ENCODE measurements at regions not wholly inside any gene's neighbourhood (a gene's known extent, or its start where the extent isn't known, plus 50 kb on each side); places are given as distances from the start of the nearest gene placed in this dataset.

DNA sequence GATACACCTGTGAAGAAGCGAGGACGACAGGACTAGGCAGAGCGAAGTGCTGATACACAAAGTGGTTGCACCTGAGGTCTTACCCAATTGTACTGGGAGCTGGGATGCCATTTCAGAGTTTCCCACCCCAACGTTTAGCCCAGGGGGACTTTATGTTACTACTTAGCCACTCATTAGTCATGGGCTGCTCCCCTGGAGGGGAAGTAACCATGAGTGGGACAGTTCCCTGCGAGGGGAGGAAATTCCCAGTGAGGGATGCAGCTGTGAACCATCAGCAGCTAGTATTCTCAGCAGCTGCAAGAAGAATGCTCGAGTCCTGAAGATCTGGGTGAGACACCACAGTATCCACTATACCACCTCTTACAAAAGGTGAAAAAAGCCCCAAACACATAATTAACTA is 93.7 kb upstream of the ACTBL2 start:
- no peak for DNase-seq
- TF ChIP-seq, protein P1, sequence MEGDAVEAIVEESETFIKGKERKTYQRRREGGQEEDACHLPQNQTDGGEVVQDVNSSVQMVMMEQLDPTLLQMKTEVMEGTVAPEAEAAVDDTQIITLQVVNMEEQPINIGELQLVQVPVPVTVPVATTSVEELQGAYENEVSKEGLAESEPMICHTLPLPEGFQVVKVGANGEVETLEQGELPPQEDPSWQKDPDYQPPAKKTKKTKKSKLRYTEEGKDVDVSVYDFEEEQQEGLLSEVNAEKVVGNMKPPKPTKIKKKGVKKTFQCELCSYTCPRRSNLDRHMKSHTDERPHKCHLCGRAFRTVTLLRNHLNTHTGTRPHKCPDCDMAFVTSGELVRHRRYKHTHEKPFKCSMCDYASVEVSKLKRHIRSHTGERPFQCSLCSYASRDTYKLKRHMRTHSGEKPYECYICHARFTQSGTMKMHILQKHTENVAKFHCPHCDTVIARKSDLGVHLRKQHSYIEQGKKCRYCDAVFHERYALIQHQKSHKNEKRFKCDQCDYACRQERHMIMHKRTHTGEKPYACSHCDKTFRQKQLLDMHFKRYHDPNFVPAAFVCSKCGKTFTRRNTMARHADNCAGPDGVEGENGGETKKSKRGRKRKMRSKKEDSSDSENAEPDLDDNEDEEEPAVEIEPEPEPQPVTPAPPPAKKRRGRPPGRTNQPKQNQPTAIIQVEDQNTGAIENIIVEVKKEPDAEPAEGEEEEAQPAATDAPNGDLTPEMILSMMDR (IDR thresholded peaks at IDR 0.05), result no peak
- no peak for TF ChIP-seq POLR2A (IDR thresholded peaks at IDR 0.05)
- Histone ChIP-seq H3K27ac (no peak overlapping the region), H3K4me1 (no peaks in the 10 kb centered on the region), H3K4me3 (no peak overlapping the region), H3K27me3 (no peaks in the 10 kb centered on the region), H3K9me3 (no peaks in the 10 kb centered on the region), H3K36me3 (replicated peaks in 1 of 2; ENCODE audit: insufficient read depth in 1 of 2, low read depth in 2 of 2) (no peaks in the 10 kb centered on the region)
- no peak for ATAC-seq
- 76 to 77% methylated on average over 6 of the region's 6 CpGs for WGBS, 2 donors
- intact Hi-C loops (cut with DNase I), result no loop called here

DNA sequence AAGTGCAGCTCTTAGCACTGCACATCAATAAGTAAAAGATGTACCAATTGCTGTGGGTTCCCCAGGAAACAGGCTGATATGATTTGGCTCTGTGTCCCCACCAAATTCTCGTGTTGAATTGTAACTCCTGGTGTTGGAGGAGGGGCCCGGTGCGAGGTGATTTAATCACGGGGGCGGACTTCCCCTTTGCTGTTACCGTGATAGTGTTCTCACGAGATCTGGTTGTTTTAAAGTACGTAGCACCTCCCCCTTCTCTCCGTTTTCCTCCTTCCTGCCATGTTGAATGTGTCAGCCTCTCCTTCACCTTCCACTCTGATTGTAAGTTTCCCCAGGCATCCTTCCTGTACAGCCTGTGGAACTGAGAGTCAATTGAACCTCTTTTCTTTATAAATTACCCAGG is 93.2 kb upstream of the ACTBL2 start:
- H3K27ac ChIP-seq, result no peak overlapping the region
- TF ChIP-seq, protein P1 (IDR thresholded peaks at IDR 0.05), result no peak
- no peak for TF ChIP-seq POLR2A (IDR thresholded peaks at IDR 0.05)
- intact Hi-C loops (cut with DNase I), result no loop called here
- ATAC-seq, result no peak
- H3K9me3 ChIP-seq, result no peaks in the 10 kb centered on the region
- DNase-seq, result no peak
- H3K4me1 ChIP-seq, result no peaks in the 10 kb centered on the region
- no peaks in the 10 kb centered on the region for H3K36me3 ChIP-seq (replicated peaks in 1 of 2; ENCODE audit: insufficient read depth in 1 of 2, low read depth in 2 of 2)
- H3K4me3 ChIP-seq, result no peak overlapping the region
- WGBS, 2 donors, result 74 to 81% methylated on average over 9 of the region's 9 CpGs
- H3K27me3 ChIP-seq, result no peaks in the 10 kb centered on the region

DNA sequence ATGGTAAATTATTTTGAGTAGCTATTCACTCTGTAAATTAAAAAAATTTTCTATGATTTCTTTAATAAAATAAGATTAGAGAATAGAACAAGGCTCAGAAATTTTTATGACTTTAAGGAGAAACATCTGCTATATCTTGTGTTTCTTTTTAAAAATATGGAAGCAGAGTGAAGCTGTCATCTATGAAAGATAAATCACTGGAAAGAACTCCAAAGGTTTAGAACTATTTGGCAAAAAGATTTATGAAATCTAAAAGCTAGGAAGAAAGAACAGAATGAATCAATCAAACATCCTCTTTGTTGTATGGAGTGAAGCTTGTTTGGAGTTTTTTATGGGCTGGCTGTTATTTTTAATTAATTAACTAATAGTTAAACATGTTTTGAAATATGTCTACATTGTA is 89.8 kb upstream of the ACTBL2 start:
- ATAC-seq, result no peak
- Histone ChIP-seq H3K4me1 (no peaks in the 10 kb centered on the region), H3K9me3 (no peaks in the 10 kb centered on the region), H3K4me3 (no peak overlapping the region), H3K27ac (no peak overlapping the region), H3K27me3 (no peaks in the 10 kb centered on the region), H3K36me3 (replicated peaks in 1 of 2; ENCODE audit: insufficient read depth in 1 of 2, low read depth in 2 of 2) (no peaks in the 10 kb centered on the region)
- intact Hi-C loops (cut with DNase I), result no loop called here
- DNase-seq, result no peak
- no peak for TF ChIP-seq POLR2A (IDR thresholded peaks at IDR 0.05)
- TF ChIP-seq, protein P1 (IDR thresholded peaks at IDR 0.05), result no peak

DNA sequence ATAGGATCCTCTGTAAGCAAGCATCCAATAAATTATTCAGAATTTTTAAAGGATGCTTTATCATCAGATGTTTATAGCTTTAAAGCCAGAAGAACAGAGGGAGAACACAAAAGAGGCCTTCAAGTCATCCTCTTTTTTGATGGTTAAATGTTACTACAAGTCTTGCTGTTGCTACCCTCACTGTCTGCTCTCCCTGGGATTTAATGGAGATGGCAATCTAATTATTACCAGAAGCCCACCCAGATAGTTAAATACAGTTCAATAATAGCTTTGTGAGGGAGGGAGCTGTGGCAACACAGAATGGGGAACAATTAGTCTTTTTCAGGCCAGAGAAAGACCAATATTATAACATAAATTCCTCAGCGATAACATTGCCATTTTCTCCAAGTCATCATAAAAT is 87.0 kb upstream of the ACTBL2 start:
- WGBS, 2 donors, result 0 to 50% methylated on average over 1 of the region's 1 CpG
- Histone ChIP-seq H3K27me3 (no peaks in the 10 kb centered on the region), H3K36me3 (replicated peaks in 1 of 2; ENCODE audit: insufficient read depth in 1 of 2, low read depth in 2 of 2) (no peaks in the 10 kb centered on the region), H3K27ac (no peak overlapping the region), H3K9me3 (no peaks in the 10 kb centered on the region), H3K4me1 (no peaks in the 10 kb centered on the region), H3K4me3 (no peak overlapping the region)
- no peak for TF ChIP-seq POLR2A (IDR thresholded peaks at IDR 0.05)
- TF ChIP-seq, protein P1 (IDR thresholded peaks at IDR 0.05), result no peak
- intact Hi-C loops (cut with DNase I), result no loop called here
- no peak for DNase-seq
- ATAC-seq, result no peak

DNA sequence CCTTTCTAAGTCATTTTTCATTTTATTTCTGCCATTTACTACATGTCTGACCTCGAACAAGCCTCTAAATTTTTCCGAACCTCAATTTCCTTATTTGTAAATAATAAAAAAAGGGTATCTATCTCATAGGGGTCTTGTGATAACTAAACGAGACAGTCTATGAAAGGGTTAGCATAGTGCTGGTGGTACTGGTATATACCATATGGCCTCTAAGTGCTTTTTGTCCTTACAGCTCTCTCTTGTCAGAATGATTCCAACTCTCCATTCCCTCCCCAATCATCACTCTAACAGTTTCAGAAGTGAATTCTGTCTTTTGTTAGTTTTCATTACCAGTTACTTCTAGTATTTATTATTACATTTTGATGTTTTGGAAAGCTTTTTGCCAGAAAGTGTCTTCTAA is 85.5 kb upstream of the ACTBL2 start:
- Histone ChIP-seq H3K36me3 (replicated peaks in 1 of 2; ENCODE audit: insufficient read depth in 1 of 2, low read depth in 2 of 2) (no peaks in the 10 kb centered on the region), H3K27ac (no peak overlapping the region), H3K9me3 (no peaks in the 10 kb centered on the region), H3K4me1 (no peaks in the 10 kb centered on the region), H3K4me3 (no peak overlapping the region), H3K27me3 (no peaks in the 10 kb centered on the region)
- WGBS, 2 donors, result 65 to 78% methylated on average over 3 of the region's 3 CpGs
- no peak for TF ChIP-seq POLR2A (IDR thresholded peaks at IDR 0.05)
- TF ChIP-seq, protein P1 (IDR thresholded peaks at IDR 0.05), result no peak
- intact Hi-C loops (cut with DNase I), result no loop called here
- no peak for DNase-seq
- no peak for ATAC-seq
